BE2C (cell line): ENCODE measurements at regions not wholly inside any gene's neighbourhood (a gene's known extent, or its start where the extent isn't known, plus 50 kb on each side); places are given as distances from the start of the nearest gene placed in this dataset.

ENCODE experiments used
- DNase-seq: peaks from one replicate; pipeline ENCODE4 v3.0.0-alpha.2; 2020
- H3K27me3 ChIP-seq: fragments of 250-450 bp; sonication (Bioruptor Pico); 2 replicates; pipeline ENCODE4 v1.5.1; 2020; ENCODE audit warnings: mild to moderate bottlenecking
- H3K36me3 ChIP-seq: fragments of 250-450 bp; sonication (Bioruptor Pico); 2 replicates; pipeline ENCODE4 v1.5.1; 2020; ENCODE audit warnings: mild to moderate bottlenecking
- H3K4me1 ChIP-seq: fragments of 250-450 bp; sonication (Bioruptor Pico); 2 replicates; pipeline ENCODE4 v1.5.1; 2020
- H3K4me3 ChIP-seq: 2 replicates; pipeline ENCODE4 v1.5.1; 2011; ENCODE audit warnings: low read depth, low read length
- H3K9me3 ChIP-seq: fragments of 250-450 bp; sonication (Bioruptor Pico); 2 replicates; pipeline ENCODE4 v1.5.1; 2020
- TF ChIP-seq, protein P1 (sequence below): IDR thresholded peaks from 2 replicates; pipeline ENCODE4 v1.5.1; 2012; ENCODE audit warnings: mild to moderate bottlenecking, low read depth, low read length

DNA sequence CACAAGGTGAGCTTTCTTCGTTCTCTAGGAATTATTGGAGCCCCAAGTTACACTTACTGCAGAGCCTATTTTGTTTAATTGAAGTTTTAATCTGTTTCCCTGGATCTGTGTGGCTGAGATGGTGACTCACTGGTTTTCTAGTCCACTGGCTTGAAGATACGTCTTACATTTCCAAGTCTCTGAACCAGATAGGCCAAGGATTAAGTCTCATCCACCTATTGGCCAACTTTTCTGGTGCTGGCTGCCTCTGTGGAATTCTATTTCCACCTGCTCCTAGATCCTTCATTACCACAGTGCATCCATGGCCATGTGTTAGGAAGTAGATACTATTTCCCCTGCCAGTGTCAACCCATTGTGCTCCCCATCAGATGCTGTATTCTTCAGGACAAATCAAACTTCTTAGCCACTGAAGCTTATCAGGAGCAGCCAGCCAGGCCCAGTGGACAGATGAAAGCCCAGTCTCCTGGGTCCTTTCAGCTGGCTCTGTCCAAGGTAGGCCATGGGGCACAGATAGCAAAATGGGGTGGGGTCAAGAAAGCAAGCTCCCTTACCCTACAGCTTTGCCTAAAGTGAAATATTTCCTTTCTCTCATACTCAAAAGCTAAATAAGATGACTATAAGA is 198.8 kb upstream of the TCF4 start:
- H3K9me3 ChIP-seq, result no peaks in the 10 kb centered on the region
- H3K36me3 ChIP-seq, result no peaks in the 10 kb centered on the region
- no peak for DNase-seq
- H3K4me3 ChIP-seq, result no peak overlapping the region
- no peaks in the 10 kb centered on the region for H3K4me1 ChIP-seq
- no peaks in the 10 kb centered on the region for H3K27me3 ChIP-seq
- TF ChIP-seq, protein P1, sequence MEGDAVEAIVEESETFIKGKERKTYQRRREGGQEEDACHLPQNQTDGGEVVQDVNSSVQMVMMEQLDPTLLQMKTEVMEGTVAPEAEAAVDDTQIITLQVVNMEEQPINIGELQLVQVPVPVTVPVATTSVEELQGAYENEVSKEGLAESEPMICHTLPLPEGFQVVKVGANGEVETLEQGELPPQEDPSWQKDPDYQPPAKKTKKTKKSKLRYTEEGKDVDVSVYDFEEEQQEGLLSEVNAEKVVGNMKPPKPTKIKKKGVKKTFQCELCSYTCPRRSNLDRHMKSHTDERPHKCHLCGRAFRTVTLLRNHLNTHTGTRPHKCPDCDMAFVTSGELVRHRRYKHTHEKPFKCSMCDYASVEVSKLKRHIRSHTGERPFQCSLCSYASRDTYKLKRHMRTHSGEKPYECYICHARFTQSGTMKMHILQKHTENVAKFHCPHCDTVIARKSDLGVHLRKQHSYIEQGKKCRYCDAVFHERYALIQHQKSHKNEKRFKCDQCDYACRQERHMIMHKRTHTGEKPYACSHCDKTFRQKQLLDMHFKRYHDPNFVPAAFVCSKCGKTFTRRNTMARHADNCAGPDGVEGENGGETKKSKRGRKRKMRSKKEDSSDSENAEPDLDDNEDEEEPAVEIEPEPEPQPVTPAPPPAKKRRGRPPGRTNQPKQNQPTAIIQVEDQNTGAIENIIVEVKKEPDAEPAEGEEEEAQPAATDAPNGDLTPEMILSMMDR, result no peak

DNA sequence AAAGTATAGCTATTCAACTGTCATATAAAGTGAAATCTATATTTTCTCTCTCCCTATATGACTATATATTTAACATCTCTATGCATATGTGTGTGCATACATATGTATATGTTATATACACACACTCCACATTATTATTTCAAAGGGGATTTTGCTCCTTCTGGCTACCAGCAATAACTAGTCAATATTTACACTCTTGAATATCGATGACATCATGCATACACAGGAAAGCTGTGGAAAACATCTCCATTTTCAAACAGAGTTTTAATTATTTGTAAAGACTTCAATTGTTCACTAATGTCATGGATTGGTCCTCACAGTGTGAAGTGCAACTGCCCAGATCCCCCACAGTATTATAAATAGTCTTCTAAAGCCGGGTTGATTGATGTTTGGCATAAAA is 195.9 kb upstream of the TCF4 start:
- TF ChIP-seq, protein P1, result no peak
- H3K9me3 ChIP-seq, result no peaks in the 10 kb centered on the region
- no peak for DNase-seq

DNA sequence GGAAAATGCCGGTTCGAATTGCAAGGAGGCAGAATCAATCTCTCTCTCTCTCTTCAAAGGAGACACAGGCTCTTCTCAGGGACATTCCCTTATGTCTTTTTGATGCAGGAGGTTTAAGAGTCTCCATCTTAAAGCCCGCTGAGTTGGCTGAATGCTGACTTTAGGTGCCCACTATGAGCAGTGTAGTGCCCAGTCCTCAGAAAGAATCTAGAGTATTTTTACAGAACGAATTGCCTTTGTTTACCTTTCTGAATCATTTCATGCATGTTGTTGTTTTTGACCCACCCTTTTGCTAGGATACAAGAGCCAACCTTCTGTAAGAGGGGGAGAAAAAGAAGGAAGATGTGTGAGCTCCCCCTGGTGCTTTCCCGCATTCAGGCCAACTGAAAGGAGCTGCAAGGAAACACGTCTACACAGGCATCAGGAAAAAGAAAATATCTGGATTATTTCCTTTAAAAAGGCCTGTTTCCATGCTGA is 193.5 kb upstream of the TCF4 start:
- H3K27me3 ChIP-seq, result no peaks in the 10 kb centered on the region
- TF ChIP-seq, protein P1, result peak; percentile 76
- peaks cover 11% of the 10 kb centered on the region for H3K4me1 ChIP-seq
- DNase-seq, result peak; percentile 56
- H3K4me3 ChIP-seq, result no peak overlapping the region; the same call in 1 of the 2 replicates
- H3K9me3 ChIP-seq, result no peaks in the 10 kb centered on the region
- no peaks in the 10 kb centered on the region for H3K36me3 ChIP-seq

More for the DNA sequence above, 195.9 kb upstream of the TCF4 start:
- no peak overlapping the region for H3K4me3 ChIP-seq
- H3K4me1 ChIP-seq, result peaks cover 6% of the 10 kb centered on the region
- no peaks in the 10 kb centered on the region for H3K27me3 ChIP-seq
- no peaks in the 10 kb centered on the region for H3K36me3 ChIP-seq

DNA sequence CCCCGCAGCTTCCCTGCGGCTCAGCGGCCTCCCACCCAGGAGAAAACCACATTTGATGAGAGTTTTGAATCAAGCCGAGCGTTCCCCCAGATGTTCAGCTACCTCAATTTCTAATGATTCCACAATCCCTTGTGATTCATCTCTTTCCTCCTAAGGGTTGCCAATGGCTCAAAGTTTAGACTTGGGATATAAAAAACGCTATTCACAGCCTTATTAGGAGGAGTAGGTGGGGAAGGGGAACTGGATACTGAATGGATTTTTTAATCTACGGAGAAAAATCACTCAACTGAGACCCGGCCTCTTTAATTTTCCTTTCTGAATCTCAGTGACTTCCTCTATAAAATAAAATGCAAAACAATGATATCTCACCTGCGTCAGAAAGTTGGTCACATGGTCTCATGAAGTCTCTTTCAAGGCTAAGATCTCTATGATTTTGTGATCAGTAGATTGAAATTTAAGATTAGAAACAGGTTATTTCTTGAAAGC is 192.6 kb upstream of the TCF4 start:
- TF ChIP-seq, protein P1, result no peak
- Histone ChIP-seq H3K4me1 (peaks cover 11% of the 10 kb centered on the region), H3K9me3 (no peaks in the 10 kb centered on the region), H3K27me3 (no peaks in the 10 kb centered on the region), H3K36me3 (no peaks in the 10 kb centered on the region), H3K4me3 (peak overlapping the region; percentile 70)
- no peak for DNase-seq

DNA sequence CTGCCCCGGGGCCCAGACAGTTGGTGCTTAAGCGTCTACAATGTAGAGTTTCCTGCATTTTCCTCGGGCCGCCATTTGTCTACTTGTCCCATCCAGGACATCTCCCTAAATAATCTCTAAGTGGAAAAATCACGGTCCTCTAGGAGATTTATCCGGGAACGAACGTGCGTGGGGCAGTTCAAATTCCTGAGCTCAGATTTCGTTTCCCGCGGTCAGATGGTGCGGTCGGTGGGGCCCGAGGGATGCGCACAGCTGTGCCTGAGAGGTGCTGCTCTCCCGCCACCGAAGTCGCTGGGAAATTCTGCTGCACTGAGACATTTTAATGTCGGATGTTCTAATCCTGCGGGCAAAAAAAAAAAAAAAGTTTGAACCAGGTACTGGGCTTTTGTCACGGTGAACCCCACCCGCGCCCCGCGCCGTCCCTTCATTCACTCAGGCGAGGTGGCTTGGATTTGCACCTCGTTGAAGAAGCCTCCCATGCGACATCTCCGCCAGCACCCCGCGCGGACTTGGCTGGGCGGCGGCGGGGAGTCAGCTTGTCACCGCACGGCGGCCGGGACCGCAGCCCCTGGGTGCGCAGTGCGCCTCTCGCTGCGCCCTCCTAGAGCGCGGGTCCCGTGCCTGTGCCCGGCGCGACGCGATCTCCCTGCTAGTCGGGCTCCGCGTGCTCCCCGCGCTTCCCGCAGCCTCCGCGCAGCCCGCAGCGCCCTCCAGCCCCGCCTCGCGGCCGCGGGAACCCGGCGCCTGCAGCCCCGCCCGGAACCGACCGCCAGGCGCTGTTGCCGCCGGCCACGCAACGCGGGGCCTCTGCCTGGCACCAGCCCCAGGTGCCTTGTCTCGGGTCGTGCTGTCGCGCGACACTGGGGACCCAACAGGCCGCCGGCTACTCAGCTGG is 191.9 kb upstream of the TCF4 start:
- Histone ChIP-seq H3K4me1 (peaks cover 11% of the 10 kb centered on the region), H3K4me3 (peak overlapping the region; percentile 70), H3K9me3 (no peaks in the 10 kb centered on the region), H3K27me3 (no peaks in the 10 kb centered on the region), H3K36me3 (no peaks in the 10 kb centered on the region)
- TF ChIP-seq, protein P1, result no peak
- peak; percentile 63 for DNase-seq
